NCI-H2196 treated with DMSO at 0.1 percent for 48 hours (cell line): ENCODE measurements at regions not wholly inside any gene's neighbourhood (a gene's known extent, or its start where the extent isn't known, plus 50 kb on each side); places are given as distances from the start of the nearest gene placed in this dataset.

Experiments
- DNase-seq: peaks from one replicate; lab custom pipeline; 2025; ENCODE audit not compliant: unreplicated experiment; lab: John Stamatoyannopoulos, UW

- no peak for DNase-seq
Observed at GRCh38 chr1:36650200-36651065, 167.7 kb upstream of the CSF3R start.

- DNase-seq, result no peak
Observed at GRCh38 chr1:36645867-36646266, 163.2 kb upstream of the CSF3R start.

- no peak for DNase-seq
Observed at GRCh38 chr1:36644556-36644955, 161.8 kb upstream of the CSF3R start.

GRCh38 chr1:36643371-36644270, 160.9 kb upstream of the CSF3R start:
- DNase-seq, result no peak

- DNase-seq, result no peak
Observed at GRCh38 chr1:36642802-36643201, 160.1 kb upstream of the CSF3R start.

DNA sequence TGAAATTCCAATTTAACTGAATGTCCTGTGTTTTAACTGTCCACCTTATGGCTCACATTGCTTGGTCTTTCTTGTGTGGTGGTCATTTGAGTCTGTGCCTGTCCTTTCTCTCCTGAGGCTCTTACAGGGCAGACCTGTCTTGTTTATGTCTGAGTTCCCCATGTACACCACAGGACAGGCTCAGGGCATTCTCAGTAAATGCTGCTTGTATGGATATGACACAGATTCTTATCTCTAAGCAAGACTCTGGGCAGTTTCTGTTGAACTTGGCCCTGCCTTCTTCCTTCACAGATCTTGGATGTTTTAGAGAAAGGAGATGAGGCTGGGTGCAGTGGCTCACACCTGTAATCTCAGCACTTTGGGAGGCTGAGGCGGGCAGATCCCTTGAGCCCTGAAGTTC, 159.1 kb upstream of the CSF3R start:
- no peak for DNase-seq

DNA sequence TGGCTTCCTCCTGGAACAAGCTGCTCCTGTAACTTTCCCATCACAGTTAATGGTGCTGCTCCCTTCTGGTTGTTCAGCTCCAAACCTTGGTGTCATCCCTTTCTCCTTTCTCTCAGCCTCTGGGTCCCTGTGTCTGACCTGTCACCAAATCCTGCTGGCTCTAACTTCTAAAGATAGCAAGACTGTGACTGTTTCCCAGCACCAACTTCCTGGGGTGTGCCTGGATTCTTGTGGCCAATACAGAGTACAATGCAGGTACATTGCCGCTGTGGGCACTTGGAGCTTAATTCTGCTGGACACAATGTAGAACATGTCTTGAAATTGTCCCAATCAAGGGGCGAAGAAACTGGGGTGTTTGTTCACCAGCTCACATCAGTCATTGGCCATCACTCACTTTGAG, 156.7 kb upstream of the CSF3R start:
- no peak for DNase-seq

GRCh38 chr1:36638268-36638667, 155.6 kb upstream of the CSF3R start:
- no peak for DNase-seq

- DNase-seq, result no peak
Observed at GRCh38 chr1:36636206-36636605, 153.5 kb upstream of the CSF3R start.

DNA sequence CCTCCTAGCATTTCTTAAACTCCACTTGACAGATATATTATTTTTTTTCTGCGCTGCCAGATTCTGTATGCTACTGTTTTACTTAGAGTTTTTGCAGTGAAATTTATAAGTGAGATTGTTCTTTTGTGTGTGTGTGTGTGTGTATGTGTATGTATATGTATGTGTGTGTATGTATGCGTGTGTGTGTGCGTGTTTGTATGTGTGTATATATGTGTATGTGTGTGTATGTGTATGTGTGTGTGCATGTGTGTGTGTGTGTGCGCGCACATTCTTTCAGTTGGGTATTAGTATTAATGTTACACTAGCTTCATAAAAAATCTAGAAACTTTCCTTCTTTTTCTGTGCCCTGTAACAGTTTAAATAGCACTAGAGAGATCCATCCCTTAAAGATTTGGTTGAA, 152.6 kb upstream of the CSF3R start:
- no peak for DNase-seq

DNA sequence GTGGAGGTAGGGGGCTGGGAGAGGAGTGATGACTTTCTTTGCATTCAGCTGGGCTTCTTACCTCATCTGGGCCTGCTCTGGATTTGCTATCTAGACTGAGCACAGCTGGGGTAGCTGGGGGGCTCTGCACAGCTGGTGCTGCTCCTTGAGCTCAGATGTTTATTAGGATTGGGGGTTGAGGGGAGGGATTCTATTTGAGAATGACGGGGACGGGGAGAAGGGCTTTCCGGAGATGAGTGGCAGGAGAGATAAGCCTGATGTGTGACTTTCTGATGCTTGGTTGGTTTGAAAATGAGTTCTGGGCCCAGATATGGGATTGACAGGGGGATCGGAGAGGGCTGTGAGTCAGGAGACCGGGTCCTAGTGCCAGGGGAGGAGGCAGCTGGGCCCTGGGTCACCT, 146.1 kb upstream of the CSF3R start:
- no peak for DNase-seq

DNA sequence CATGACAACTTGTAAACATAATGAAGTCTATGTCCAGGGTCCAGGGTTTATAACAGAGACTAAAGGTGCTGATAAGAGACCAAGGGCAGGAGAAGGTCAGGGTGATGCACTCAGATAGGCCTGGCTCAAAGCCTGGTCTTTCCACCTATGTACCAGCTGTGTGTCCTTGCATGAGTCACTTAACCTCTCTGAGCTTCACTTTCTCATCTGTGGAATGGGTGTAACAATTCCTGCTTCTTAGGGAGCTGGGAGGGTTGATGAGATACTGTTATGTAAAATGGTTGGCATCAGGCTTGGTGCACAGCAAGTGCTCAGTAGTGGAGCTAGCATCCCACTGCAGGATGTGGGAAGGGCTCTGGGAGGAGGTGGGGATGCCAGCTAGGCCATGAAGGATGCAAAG, 143.7 kb upstream of the CSF3R start:
- no peak for DNase-seq

GRCh38 chr1:36625935-36626310, 143.2 kb upstream of the CSF3R start:
- no peak for DNase-seq

DNA sequence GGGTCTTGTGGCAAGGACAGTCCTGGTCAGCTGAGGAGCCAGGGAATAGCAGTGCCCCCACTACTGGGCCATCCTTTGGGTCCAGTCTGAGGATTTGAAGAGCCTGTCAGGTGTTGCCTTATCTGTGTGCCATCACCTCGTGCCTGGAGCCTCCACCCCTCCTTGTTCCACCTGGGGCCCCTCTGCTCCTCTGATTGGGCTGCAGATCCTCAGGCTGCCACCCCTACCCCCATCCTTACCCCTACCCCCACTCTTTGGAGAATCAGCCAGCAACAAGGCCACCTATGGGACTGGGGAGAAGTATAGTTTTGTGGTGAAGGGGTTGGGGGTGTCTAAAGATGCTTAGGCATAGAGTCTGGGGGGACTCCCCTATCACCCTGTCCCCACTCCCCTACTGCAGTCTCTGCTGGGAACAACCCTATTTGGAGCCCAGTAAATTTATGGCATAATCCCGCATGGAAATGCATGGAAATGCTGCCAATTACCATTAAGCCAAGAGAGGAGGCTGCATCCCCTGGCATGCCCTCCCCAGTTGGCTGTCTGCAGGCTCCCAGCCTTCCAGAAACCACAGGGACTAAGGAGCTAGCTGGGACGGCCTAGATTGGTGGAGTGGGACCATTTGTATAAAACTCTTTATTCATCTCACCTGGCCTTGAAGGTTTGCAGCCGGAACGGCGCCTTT, 142.7 kb upstream of the CSF3R start:
- no peak for DNase-seq

- DNase-seq, result no peak
Observed at GRCh38 chr1:36624466-36624865, 141.8 kb upstream of the CSF3R start.

DNA sequence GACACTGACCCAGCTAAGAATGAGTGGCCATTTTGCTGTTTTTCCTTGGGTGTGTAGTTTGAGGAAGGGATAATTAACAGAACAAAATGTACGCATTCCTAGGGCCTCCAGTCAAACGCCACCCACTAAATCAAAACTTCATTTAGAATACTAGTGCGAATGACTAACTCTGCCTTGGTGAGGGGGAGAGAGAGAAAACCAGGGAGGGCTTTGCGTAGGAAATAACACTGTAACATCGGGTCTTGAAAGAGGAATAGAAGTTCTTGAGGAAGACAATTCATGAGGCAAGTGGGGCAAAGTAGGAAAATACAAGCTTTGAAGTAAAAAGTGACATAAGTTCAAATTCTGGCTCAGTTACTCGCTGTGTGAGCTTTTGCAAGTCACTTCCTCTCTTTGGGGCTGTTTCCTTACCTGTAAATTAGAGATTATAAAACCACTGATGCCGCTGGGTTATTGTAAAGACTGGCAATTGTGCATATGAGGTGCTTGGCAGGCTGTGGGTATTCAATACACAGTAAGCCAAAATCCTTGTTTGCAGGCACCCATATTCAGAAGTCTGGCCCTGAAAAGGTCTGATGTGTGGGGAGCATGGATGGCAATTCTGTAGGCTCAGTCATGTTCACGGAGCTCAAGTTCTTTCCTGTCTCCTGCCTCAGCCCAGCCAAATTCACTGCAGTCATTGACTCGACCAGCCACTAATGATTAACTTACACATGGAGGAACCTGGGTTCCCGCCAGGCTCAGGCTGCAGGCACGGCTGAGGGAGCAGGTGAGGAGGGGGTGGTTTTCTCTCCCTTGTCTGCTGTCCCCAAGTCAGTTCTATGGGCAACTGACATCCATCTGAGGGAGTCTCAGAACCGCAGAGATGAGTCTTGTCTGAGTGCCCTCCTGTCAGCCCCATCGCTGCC, 140.3 kb upstream of the CSF3R start:
- DNase-seq, result no peak

DNA sequence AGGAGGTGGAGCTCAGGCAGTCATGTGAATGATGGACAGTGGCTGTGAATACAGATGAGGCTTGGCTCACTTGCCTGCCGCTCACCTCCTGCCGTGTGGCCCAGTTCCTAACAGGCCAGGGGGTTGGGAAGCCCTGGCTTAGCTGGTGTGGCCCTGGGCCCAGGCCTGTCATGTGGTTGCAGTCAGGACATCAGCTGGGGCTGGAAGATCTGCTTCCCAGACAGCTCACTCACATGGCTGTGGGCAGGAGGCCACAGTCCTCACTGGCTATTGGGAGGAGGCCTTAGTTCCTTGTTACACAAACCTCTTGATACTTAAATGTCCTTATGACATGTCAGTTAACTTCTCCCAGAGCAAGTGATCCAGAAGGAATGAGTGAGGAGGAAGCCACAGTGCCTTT, 138.8 kb upstream of the CSF3R start:
- DNase-seq, result no peak

DNA sequence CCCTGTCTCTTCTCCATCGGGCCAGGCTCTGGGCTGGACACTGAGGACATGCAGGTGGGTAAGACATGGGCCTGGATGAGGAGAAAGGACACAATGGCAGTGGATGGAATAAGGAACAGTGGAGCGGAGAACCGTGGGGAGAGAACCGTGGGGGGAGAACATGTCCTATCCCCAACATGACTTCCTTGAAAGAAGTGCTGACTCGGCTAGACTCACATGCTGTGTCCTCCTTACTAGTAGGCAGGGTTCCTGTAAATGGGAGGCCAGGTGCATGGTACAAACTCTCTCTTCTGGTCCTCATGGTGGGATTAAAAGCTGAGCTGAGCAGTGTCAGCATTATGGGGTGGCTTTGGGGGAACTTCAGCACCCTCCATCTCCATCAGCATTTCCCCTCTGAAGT, 137.4 kb upstream of the CSF3R start:
- DNase-seq, result no peak

DNA sequence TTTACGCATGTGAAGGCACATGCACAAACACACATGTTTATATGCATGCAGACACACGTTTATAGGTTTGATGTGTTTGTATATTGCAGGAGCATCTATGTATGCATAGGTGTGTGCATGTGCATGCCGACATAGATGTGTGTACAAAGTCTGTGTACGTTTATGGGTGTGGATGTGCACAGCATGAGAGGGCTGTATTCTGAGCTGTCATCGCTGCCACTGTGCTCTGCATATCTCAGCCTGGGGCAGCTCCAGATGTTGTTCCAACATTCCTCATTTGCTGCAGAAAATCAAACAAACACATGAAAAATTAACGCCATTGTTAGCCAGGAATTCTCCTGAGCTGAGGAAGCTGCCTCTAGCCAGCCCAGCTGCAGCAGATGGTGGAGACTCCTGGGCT, 132.3 kb upstream of the CSF3R start:
- no peak for DNase-seq

GRCh38 chr1:36614571-36614970, 131.9 kb upstream of the CSF3R start:
- no peak for DNase-seq

- DNase-seq, result no peak
Observed at GRCh38 chr1:36613721-36614120, 131.0 kb upstream of the CSF3R start.
